Activated T-cell treated with anti-CD3 and anti-CD28 coated beads, Interleukin-2, amount 50 U/mL, for 4 hours (primary cell): ENCODE measurements at regions not wholly inside any gene's neighbourhood (a gene's known extent, or its start where the extent isn't known, plus 50 kb on each side); places are given as distances from the start of the nearest gene placed in this dataset.
"Not testable (repeated sequence)": the region's sequence is repeated elsewhere in the genome, so short reads cannot be mapped to it uniquely, and the experiment has no call there.

Source experiments
- ATAC-seq, 2 donors: fragments of 200-7000 bp; cut with Tn5 transposase; one replicate each; pipeline ENCODE4 v1.10.0; 2021
- DNase-seq: peaks from one replicate; pipeline ENCODE4 v3.0.0-alpha.2; 2020
- H3K27me3 Mint-ChIP-seq: one replicate; pipeline ENCODE4 v1.8.0; 2021; ENCODE audit warnings: low read depth, mixed read lengths
- H3K36me3 Mint-ChIP-seq: one replicate; pipeline ENCODE4 v1.8.0; 2022; ENCODE audit warnings: mixed read lengths; ENCODE audit not compliant: insufficient read depth
- H3K4me1 Mint-ChIP-seq: one replicate; pipeline ENCODE4 v1.8.0; 2021; ENCODE audit warnings: low read depth, mixed read lengths
- H3K4me3 Mint-ChIP-seq: one replicate; pipeline ENCODE4 v1.8.0; 2021; ENCODE audit warnings: mild to moderate bottlenecking, moderate library complexity, mixed read lengths
- H3K9me3 Mint-ChIP-seq: one replicate; pipeline ENCODE4 v1.8.0; 2021; ENCODE audit warnings: mixed read lengths

GRCh38 chr10:114722136-114722535 is 64.1 kb upstream of the ABLIM1 start:
- H3K27me3 Mint-ChIP-seq, H3K4me1 Mint-ChIP-seq, DNase-seq, ATAC-seq, H3K4me3 Mint-ChIP-seq, H3K36me3 Mint-ChIP-seq, H3K9me3 Mint-ChIP-seq: not testable (repeated sequence)

GRCh38 chr10:114723361-114723760 is 65.3 kb upstream of the ABLIM1 start:
- DNase-seq = no peak
- Mint-ChIP-seq H3K4me1 (no peaks in the 10 kb centered on the region), H3K27me3 (peaks cover 4% of the 10 kb centered on the region), H3K9me3 (no peaks in the 10 kb centered on the region), H3K4me3 (no peak overlapping the region), H3K36me3 (no peaks in the 10 kb centered on the region)
- no peak for ATAC-seq

DNA sequence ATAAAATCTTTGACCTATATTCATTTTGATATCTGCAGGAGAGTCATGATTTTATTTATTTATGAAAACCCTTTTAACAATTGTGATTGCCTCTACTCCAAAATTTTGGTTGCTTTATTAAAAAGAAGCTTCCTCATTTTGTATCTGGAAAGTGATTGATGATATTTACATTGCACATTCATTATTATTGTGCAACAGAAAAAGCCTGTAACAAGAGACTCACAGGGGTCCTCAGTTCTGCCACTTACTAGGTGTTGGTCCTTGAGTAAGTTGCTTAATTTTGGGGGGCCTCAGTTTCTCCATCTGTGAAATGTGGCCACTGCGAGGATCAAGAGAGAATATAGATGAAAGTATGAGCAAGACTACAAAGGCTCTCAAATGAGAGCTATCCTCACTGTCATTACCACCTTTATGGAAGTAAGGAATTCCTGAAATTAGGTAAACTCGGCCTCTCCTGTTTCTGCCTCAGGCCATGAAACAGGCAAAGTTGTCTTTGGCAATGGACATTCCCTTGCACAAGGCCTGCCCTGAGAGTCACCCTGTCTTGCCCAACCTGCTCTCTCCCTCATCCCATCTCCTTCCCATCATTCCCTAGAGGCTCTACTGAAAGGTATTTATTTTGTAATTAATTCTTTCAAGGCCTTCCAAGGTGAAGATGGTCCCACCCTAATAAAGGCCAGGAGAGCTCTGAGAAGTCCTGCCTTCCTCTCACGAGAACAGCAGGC is 66.1 kb upstream of the ABLIM1 start:
- Mint-ChIP-seq H3K36me3 (no peaks in the 10 kb centered on the region), H3K27me3 (peaks cover 4% of the 10 kb centered on the region)
- no peak for ATAC-seq

DNA sequence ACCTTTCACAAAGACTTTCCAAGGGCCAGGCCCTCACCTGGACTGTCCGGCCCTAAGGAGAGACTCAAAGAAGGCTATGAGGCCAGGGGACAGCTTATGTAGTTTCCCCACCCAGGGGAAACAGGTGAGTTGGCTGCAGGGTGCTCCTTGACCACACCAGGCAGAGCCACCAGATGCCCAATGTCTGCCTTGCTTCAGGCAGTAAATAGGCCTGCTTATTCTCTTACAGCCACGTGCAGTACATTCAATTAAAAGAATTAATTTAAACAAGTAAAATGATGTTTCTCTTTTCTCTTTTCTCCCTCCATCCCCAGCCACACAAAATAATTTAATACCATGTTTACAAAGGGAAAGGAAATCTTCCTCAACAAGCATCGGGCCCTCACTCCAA is 66.6 kb upstream of the ABLIM1 start:
- H3K36me3 Mint-ChIP-seq = no peaks in the 10 kb centered on the region
- no peak overlapping the region for H3K4me3 Mint-ChIP-seq
- DNase-seq (no peak), ATAC-seq (no peak)
- H3K9me3 Mint-ChIP-seq = no peaks in the 10 kb centered on the region
- no peaks in the 10 kb centered on the region for H3K4me1 Mint-ChIP-seq
- H3K27me3 Mint-ChIP-seq = peaks cover 4% of the 10 kb centered on the region

More for the DNA sequence above, 66.1 kb upstream of the ABLIM1 start:
- no peaks in the 10 kb centered on the region for H3K4me1 Mint-ChIP-seq
- DNase-seq = no peak
- H3K9me3 Mint-ChIP-seq = no peaks in the 10 kb centered on the region
- H3K4me3 Mint-ChIP-seq = no peak overlapping the region

- no peaks in the 10 kb centered on the region for H3K27me3 Mint-ChIP-seq
- H3K9me3 Mint-ChIP-seq = no peaks in the 10 kb centered on the region
- H3K4me3 Mint-ChIP-seq = no peak overlapping the region
- no peaks in the 10 kb centered on the region for H3K36me3 Mint-ChIP-seq
- H3K4me1 Mint-ChIP-seq = no peaks in the 10 kb centered on the region
- DNase-seq (no peak), ATAC-seq (no peak)
Measured at GRCh38 chr10:114726820-114727271, 68.8 kb upstream of the ABLIM1 start.

- ATAC-seq (no peak), DNase-seq (no peak)
- Mint-ChIP-seq H3K9me3 (no peaks in the 10 kb centered on the region), H3K27me3 (no peaks in the 10 kb centered on the region), H3K36me3 (no peaks in the 10 kb centered on the region), H3K4me1 (no peaks in the 10 kb centered on the region), H3K4me3 (no peak overlapping the region)
Measured at GRCh38 chr10:114728325-114728724, 70.2 kb upstream of the ABLIM1 start.

- no peaks in the 10 kb centered on the region for H3K9me3 Mint-ChIP-seq
- H3K27me3 Mint-ChIP-seq = peaks cover 1% of the 10 kb centered on the region
- DNase-seq (no peak), ATAC-seq (no peak)
- no peaks in the 10 kb centered on the region for H3K36me3 Mint-ChIP-seq
- H3K4me3 Mint-ChIP-seq = no peak overlapping the region
- H3K4me1 Mint-ChIP-seq = no peaks in the 10 kb centered on the region
Measured at GRCh38 chr10:114729103-114729659, 71.1 kb upstream of the ABLIM1 start.

DNA sequence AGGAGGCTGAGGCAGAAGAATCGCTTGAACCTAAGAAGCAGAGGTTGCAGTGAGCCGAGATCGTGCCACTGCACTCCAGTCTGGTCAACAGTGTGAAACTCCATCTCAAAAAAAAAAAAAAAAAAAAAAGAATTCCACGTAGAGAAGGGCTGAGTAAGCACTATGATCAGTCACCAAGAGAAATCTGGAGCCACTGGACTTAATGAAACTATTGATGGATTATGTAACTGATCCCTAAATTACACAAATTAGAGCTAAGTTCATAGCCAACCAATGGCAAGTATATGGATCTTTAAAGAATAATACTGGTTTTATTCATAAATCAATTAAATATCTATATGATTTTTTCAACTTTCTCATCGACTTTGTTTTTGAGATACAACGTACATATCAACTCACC is 72.2 kb upstream of the ABLIM1 start:
- peaks cover 5% of the 10 kb centered on the region for H3K27me3 Mint-ChIP-seq
- DNase-seq = no peak
- no peaks in the 10 kb centered on the region for H3K4me1 Mint-ChIP-seq
- no peak for ATAC-seq
- no peak overlapping the region for H3K4me3 Mint-ChIP-seq
- no peaks in the 10 kb centered on the region for H3K9me3 Mint-ChIP-seq
- no peaks in the 10 kb centered on the region for H3K36me3 Mint-ChIP-seq

GRCh38 chr10:114732931-114733330 is 74.9 kb upstream of the ABLIM1 start:
- Mint-ChIP-seq H3K9me3 (no peaks in the 10 kb centered on the region), H3K36me3 (no peaks in the 10 kb centered on the region), H3K4me1 (no peaks in the 10 kb centered on the region), H3K4me3 (no peak overlapping the region), H3K27me3 (peaks cover 5% of the 10 kb centered on the region)
- ATAC-seq (no peak), DNase-seq (no peak)

GRCh38 chr10:114735946-114736345 is 77.9 kb upstream of the ABLIM1 start:
- Mint-ChIP-seq H3K4me1 (no peaks in the 10 kb centered on the region), H3K4me3 (no peak overlapping the region), H3K36me3 (no peaks in the 10 kb centered on the region), H3K27me3 (peaks cover 5% of the 10 kb centered on the region), H3K9me3 (no peaks in the 10 kb centered on the region)
- DNase-seq (no peak), ATAC-seq (no peak)

GRCh38 chr10:114743521-114744231 is 77.9 kb upstream of the FHIP2A start:
- no peaks in the 10 kb centered on the region for H3K9me3 Mint-ChIP-seq
- H3K36me3 Mint-ChIP-seq = no peaks in the 10 kb centered on the region
- peaks cover 7% of the 10 kb centered on the region for H3K27me3 Mint-ChIP-seq
- no peak overlapping the region for H3K4me3 Mint-ChIP-seq
- DNase-seq (no peak), ATAC-seq (no peak)
- no peaks in the 10 kb centered on the region for H3K4me1 Mint-ChIP-seq

- DNase-seq (no peak), ATAC-seq (no peak)
- Mint-ChIP-seq H3K4me1 (no peaks in the 10 kb centered on the region), H3K9me3 (no peaks in the 10 kb centered on the region), H3K27me3 (peaks cover 11% of the 10 kb centered on the region), H3K4me3 (no peak overlapping the region), H3K36me3 (no peaks in the 10 kb centered on the region)
Measured at GRCh38 chr10:114746531-114746930, 75.0 kb upstream of the FHIP2A start.

GRCh38 chr10:114748241-114748640 is 73.3 kb upstream of the FHIP2A start:
- Mint-ChIP-seq H3K27me3 (peaks cover 15% of the 10 kb centered on the region), H3K4me1 (no peaks in the 10 kb centered on the region), H3K36me3 (no peaks in the 10 kb centered on the region), H3K4me3 (no peak overlapping the region), H3K9me3 (no peaks in the 10 kb centered on the region)
- DNase-seq = no peak
- no peak for ATAC-seq

DNA sequence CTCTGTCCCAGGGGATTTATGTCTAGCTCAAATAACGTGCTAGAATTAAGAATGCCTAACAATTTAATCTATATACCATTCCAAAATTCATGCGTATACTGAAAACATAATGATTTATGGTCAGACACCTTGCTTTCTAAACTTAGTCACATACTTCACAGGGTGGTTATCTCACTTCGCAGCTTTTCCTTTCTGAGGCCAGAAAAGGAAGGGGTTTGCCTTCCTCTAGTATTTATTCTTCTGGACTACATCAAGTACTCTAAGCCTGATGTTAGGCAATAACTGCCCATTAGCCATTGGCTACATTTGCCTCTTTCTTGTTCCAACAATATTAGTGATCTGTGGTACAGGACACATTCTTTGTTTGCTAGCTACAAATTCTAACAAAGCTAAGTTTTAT is 72.6 kb upstream of the FHIP2A start:
- Mint-ChIP-seq H3K9me3 (no peaks in the 10 kb centered on the region), H3K27me3 (peaks cover 14% of the 10 kb centered on the region), H3K36me3 (no peaks in the 10 kb centered on the region), H3K4me3 (no peak overlapping the region), H3K4me1 (no peaks in the 10 kb centered on the region)
- no peak for ATAC-seq
- no peak for DNase-seq

- Mint-ChIP-seq H3K36me3 (no peaks in the 10 kb centered on the region), H3K9me3 (no peaks in the 10 kb centered on the region), H3K4me3 (no peak overlapping the region), H3K4me1 (no peaks in the 10 kb centered on the region), H3K27me3 (peaks cover 13% of the 10 kb centered on the region)
- ATAC-seq (no peak), DNase-seq (no peak)
Measured at GRCh38 chr10:114749510-114749909, 72.1 kb upstream of the FHIP2A start.
